ENCODE measurements at regions not wholly inside any gene's neighbourhood (a gene's known extent, or its start where the extent isn't known, plus 50 kb on each side); places are given as distances from the start of the nearest gene placed in this dataset.

- Histone ChIP-seq H2BK12ac (ENCODE audit: low read depth, low read length) (no peak overlapping the region), H3K18ac (ENCODE audit: extremely low read depth, low read length) (no peak overlapping the region), H4K20me1 (replicated peaks in 1 of 2; ENCODE audit: control insufficient read depth in 1 of 2, insufficient read depth in 2 of 2, low read length in 2 of 2) (no peaks in the 10 kb centered on the region), H3K23ac (ENCODE audit: insufficient read length) (no peak overlapping the region), H3K56ac (replicated peaks; ENCODE audit: insufficient read length, low read depth, low read length) (no peak overlapping the region), H3K27ac (ENCODE audit: low read depth, low read length) (no peak overlapping the region), H3K4me2 (ENCODE audit: insufficient read depth in 1 of 2, low read depth in 2 of 2, low read length in 2 of 2) (no peak overlapping the region), H3K14ac (ENCODE audit: insufficient read length) (no peak overlapping the region), H2BK15ac (ENCODE audit: low read length) (no peak overlapping the region), H3K79me1 (ENCODE audit: low read depth, low read length) (no peaks in the 10 kb centered on the region), H3K27me3 (replicated peaks in 1 of 4; ENCODE audit: control insufficient read depth in 3 of 4, extremely low read depth in 1 of 4, insufficient read depth in 3 of 4, low read length in 3 of 4) (no peaks in the 10 kb centered on the region), H3K9ac (replicated peaks in 1 of 4; ENCODE audit: extremely low read depth in 1 of 4, low read depth in 3 of 4, low read length in 3 of 4) (no peak overlapping the region), H4K91ac (replicated peaks; ENCODE audit: insufficient read length, low read length) (no peak overlapping the region), H4K8ac (ENCODE audit: extremely low read depth, insufficient read depth, low read length) (no peak overlapping the region), H4K5ac (ENCODE audit: insufficient read length, low read depth, low read length) (no peak overlapping the region), H2BK120ac (replicated peaks; ENCODE audit: low read depth, low read length) (no peak overlapping the region), H3K4me3 (ENCODE audit: extremely low read depth in 1 of 4, insufficient read depth in 2 of 4, low read depth in 3 of 4, low read length in 4 of 4) (no peak overlapping the region), H3K4me1 (replicated peaks in 1 of 4; ENCODE audit: control insufficient read depth in 3 of 4, insufficient read depth in 4 of 4, low read length in 3 of 4) (no peaks in the 10 kb centered on the region), H3K4ac (replicated peaks; ENCODE audit: insufficient read length, low read depth, low read length) (no peak overlapping the region), H2BK5ac (ENCODE audit: low read depth, low read length) (no peak overlapping the region), H3K9me3 (ENCODE audit: insufficient read depth in 2 of 2, low read depth in 1 of 2, low read length in 1 of 2) (no peaks in the 10 kb centered on the region), H3K23me2 (ENCODE audit: low read depth, low read length) (no peaks in the 10 kb centered on the region), H3K36me3 (ENCODE audit: control insufficient read depth in 2 of 4, insufficient read depth in 4 of 4, low read length in 3 of 4) (no peaks in the 10 kb centered on the region), H2BK20ac (ENCODE audit: low read length) (no peak overlapping the region), H2AK5ac (ENCODE audit: low read depth, low read length) (no peak overlapping the region), H3K79me2 (ENCODE audit: control insufficient read depth in 1 of 2, insufficient read depth in 2 of 2, low read length in 2 of 2) (no peaks in the 10 kb centered on the region), H2AFZ (ENCODE audit: low read length) (no peak overlapping the region)
- FAIRE-seq (no peak), DNase-seq (ENCODE audit: low read depth in 1 of 2, low spot score in 2 of 2) (no peak)
- POLR2A ChIA-PET (ENCODE audit: partially characterized antibody): no interaction called here
- CTCF ChIA-PET (ENCODE audit: partially characterized antibody): interaction anchor here (0.6 to 1.4 kb wide), 3 partner anchors 187 to 1015 kb away, joined by 3 to 4 read pairs (median 3); no protein-coding TSS in a partner anchor
- TF ChIP-seq TCF12 (IDR thresholded peaks at IDR 0.05; ENCODE audit: low read depth, low read length): no peak
These were observed 160.8 kb downstream of the TFEC start for GRCh38 chr7:115869801-115870200.
